ENCODE measurements at regions not wholly inside any gene's neighbourhood (a gene's known extent, or its start where the extent isn't known, plus 50 kb on each side); places are given as distances from the start of the nearest gene placed in this dataset.

DNA sequence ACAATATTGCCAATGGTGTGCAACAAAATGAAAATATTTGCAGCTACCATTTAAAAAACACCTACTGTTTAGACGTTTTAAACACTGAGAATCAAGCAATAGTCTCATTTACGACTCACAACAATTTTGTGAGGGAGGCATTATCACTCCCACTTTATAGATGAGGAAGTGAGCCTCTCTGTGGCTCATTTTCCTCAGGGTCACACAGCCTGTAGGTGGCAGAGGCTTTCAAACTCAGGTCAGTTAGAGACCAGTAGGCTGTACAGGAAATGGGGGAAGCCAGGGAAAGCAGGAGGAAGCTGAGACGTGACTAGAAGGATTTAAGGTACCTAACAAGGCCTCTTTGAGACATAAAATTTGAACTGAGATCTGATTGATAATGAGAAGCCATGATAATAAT lies 95.0 kb upstream of the ZNF521 start:
- intact Hi-C loops (cut with DNase I), result no loop called here
- ATAC-seq (no peak), DNase-seq (no peak)

DNA sequence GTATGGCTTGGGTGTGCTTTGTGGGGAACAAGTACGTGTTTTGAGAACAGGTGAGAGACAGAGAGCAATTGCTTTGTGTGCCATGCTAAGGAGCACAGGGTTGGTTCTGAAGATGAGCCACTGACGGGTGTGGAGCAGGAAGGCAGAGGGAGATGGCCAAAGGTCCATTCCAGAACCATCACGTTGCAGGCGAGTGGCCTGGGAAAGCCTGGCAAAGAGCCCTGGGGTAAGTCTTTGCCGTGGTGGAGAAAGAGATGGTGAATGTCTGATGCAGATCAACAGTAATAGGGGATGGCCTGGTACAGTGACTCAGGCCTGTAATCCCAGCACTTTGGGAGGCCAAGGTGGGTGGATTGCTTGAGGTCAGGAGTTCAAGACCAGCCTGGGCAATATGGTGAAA lies 93.5 kb upstream of the ZNF521 start:
- ATAC-seq (no peak), DNase-seq (no peak)
- intact Hi-C loops (cut with DNase I), result no loop called here

DNA sequence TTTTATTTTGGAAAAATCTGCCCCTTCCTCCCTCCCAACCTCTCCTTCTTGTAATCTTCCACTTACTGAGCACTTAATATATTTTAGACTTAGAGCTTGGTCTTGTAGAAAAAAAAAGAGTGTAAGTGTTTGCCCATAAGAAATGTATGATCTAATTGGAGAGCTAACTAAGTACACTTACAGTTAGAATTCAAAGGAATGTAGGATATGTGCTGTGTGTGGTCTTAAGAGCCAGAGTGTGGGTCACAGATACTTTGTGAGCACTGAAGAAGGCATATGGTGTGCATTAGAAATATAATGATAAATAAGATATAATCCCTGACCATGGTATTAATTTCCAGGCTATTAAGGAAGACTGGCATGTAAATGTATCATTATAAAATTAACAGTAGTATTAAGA lies 91.8 kb upstream of the ZNF521 start:
- ATAC-seq, result no peak
- DNase-seq, result no peak
- intact Hi-C loops (cut with DNase I), result no loop called here

DNA sequence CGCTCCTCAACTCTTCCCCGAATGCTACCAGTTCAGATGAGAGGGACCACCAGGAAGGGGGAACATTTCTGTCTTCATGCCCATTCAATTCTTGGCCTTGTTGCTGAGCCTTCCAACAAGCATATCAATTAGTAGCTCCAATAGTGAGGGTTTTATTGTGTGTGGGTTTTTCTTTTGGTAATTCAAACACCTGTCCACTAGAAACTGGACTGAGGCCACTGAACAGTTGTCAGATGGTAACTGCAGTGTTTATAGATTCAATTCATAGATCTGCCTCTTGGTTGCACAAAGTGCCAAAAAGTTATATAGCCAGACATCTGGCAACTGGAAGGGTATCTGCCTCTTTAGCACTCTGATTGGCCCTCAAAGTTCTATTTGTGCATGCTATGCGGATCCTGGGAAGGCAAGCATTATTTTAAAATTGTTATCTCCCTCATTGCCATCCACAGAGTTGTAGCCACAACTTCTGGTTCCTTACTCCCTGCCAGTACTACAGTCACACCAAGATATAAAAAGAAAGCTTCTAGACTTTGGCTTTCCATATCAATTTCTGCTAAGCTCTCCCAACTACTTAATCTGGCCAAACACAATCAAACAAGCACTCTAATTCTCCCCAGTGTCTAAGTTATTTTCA lies 83.3 kb upstream of the ZNF521 start:
- intact Hi-C loops (cut with DNase I), result no loop called here
- DNase-seq, result no peak
- ATAC-seq, result no peak

DNA sequence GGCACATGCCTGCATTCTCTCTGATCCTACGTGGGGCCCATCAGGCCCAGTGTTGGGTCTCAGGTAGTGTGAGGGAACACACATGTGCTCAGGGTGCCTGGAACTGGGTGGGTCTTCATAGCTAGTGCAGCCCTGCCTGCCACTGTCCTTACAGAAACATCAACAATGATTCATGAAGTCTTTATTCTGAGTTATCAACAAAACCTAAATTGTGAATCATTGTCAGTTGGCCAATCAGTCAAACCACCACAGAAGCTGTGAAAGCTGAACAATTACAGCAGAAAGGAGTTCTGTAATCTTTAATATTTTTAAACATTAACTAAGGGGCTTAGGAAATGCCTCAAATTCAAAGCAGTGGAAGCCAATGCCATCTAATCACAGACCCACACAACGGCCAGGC lies 82.8 kb upstream of the ZNF521 start:
- intact Hi-C loops (cut with DNase I), result no loop called here
- no peak for DNase-seq

DNA sequence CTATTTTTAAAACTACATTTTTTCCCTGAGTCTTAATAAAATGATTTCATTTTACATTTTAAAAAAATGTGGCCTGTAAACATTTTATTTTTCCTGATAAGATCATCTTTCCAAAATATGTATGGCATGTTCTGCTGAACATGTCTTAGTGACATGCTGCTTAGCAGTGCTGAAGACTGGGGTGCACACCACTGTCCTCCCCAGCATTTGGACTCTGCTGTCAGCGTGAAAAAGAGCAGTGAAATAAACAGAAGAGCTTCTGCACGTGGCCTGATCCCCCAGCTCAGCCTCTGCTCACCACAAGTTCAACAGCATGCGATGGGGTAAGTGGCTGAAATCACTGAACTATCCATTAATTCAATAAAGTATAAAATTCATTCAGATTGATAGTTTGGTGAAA lies 81.6 kb upstream of the ZNF521 start:
- DNase-seq (no peak), ATAC-seq (no peak)
- intact Hi-C loops (cut with DNase I), result no loop called here

More for the DNA sequence above, 82.8 kb upstream of the ZNF521 start:
- no peak for ATAC-seq

DNA sequence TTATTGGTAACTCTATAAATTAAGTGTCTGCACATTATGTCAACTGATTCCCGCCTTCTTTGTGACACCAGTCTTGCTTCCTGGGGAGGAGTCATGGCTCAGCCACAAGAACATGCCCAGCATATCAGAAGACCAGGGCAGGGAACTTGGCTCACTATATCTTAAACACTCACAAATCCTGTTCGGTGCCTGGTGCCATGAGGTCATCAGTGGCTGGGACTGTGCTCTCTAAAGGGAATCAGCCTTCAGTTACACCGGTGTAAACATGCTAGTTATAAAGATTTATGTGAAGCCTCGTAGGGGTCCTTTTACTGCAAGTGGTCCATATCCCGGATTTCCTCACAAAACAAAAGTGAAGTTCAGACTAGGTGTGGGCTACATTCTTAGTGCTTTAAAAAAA lies 73.1 kb upstream of the ZNF521 start:
- ATAC-seq, result peak in 1 of 2 donors; percentile 63
- intact Hi-C loops (cut with DNase I), result no loop called here
- DNase-seq, result no peak

DNA sequence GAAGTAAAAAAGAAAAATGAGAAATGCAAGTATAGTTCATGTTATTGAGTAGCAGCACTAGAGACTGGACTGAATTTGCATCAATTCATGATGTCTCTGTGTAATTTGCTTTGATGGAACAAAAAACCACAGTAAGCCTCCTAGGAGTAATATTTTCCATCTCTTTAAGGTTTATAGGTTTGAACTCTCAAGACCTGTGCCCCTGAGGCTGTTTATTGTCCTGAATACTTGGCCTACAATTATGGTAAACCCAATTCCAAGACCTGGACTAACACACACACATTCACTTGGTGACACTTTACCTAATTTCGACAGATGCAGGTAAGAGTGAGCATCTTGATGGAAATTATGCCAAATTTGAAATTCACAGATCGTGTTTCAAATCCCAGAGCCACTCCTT lies 71.8 kb upstream of the ZNF521 start:
- intact Hi-C loops (cut with DNase I), result no loop called here
- DNase-seq (no peak), ATAC-seq (no peak)

DNA sequence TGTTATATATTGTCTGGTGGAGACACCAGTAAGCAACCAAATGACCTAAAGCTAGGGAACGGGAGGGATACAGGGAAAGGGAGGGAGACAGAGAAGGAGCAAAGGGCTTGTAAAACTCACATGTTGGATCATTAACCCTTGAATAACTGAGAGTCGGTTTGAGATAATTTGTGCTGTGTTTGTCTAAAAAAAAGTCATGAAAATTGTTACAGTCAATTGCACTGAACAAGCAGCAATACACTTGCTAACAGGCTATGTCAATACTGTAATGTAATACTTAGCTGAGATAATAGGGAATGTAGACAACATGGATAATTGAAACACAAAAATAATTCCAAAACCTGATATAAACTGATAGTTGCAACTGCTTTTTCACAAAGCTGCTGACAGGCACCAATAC lies 71.3 kb upstream of the ZNF521 start:
- intact Hi-C loops (cut with DNase I), result no loop called here
- ATAC-seq (no peak), DNase-seq (no peak)

DNA sequence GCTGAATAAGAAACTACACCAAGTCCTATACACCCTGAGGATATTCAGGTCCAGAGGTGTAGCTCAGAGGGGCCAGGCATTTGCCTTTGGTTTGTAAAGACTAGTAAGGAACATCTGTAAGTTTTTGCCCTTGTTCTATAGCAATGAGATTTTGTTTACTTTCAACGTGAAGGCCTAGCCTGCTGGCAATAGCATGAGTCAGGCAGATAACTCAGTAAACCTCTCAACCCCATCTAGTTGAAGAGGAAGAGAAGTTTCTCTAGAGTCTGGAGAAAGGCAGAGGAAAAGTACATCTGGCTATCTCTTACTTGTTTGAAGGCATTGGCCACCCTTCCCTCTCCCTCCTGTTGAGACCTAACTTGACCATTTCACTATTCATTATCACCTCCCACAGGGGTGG lies 70.3 kb upstream of the ZNF521 start:
- no peak for DNase-seq
- ATAC-seq, result no peak
- intact Hi-C loops (cut with DNase I), result no loop called here

DNA sequence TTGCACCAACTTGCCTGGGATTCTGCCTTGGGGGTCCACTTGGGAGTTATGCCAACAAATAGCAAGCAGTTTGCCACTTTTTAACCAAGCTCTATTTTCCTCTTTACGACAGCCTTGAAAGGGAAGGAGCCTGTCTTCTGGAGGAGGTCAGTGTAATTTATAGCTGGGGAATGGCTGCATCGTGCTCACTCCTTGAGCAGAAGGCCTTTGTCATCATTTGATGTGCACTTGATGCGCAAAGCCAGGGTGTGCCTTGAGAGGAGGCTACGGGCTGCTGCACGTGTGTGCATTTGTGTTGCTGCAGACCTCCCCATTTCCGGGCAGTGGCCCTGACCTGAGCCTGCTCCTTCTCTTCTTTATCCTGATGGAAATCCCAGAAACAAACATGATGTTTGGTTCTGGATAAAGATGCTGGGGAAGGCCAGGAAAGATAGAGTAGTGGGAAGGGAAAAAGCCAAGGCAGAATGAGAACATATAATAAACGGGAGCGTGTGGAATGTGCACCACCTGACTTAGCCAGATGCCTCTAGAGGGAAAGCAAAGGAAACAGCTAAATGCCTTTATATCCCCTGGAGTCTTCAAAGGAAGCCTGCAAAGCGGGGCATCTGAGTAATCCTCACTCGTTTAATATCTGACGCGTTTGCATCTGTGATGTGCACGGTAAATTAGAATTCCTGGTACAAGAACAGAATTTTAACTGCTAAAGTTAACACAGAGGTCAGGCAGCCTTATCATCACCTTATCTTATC lies 68.3 kb upstream of the ZNF521 start:
- ATAC-seq (no peak), DNase-seq (no peak)
- intact Hi-C loops (cut with DNase I), result no loop called here

DNA sequence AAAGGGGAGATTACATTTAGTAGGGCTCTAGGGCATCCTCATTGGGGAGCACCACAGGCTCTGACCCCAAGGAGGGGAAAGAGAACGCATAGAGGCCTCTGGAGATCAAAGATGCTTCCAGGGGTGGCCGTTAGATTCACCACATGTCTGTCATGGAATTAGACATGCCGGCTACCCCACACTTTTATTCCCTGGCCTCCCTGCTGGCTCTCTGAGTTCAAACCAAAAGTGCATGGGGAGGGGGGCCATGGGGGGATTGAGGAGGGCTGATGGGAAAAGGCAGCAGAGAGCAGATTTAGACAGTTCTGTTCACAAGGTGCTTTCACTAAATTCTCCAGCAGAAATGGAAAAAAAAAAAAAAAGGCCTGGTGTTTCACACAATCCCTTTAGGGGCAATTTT lies 64.4 kb upstream of the ZNF521 start:
- intact Hi-C loops (cut with DNase I), result no loop called here
- DNase-seq (no peak), ATAC-seq (no peak)

DNA sequence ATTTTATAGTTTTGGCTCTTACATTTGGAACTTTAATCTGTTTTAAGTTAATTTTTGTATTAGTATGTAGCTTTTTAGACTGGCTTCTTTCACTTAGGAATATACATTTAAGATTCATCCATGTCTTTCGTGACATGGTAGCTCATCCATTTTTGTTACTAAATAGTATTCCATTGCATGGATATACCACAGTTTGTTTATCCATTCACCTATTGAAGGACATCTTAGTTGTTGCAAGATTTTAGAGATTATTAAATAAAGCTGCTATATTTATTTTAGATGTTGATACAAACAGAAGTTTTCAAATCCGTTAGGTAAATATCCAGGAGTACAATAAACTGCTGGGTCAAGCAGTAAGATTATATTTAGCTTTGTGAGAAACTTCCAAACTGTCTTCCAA lies 58.0 kb upstream of the ZNF521 start:
- no peak for ATAC-seq
- no peak for DNase-seq
- intact Hi-C loops (cut with DNase I), result no loop called here

DNA sequence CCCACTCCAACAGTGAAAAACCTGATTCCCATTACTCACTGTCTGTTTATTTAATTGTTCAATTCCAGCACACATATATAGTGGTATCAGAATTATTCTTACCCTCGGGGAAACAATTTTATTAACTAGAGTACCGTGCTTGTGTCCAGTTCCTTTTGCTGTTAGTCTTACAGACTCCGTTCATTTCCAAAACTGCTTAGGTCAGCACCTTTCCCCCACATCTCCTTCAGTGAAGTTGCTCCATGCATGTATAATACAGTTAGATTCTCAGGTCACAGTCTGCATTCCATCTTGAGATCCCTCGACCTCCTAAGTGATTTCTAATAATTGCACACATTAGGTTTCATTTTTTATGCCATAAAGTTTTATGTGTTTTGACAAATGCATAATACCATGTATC lies 56.3 kb upstream of the ZNF521 start:
- intact Hi-C loops (cut with DNase I), result no loop called here
- ATAC-seq, result no peak
- DNase-seq, result no peak

All from left cardiac atrium (tissue), 4 donors.